Activated CD4-positive, alpha-beta memory T cell treated with anti-CD3 and anti-CD28 coated beads, Interleukin-2, amount 10 ng/mL, durations not matched to agents 7 days and 5 days (primary cell): ENCODE measurements at regions not wholly inside any gene's neighbourhood (a gene's known extent, or its start where the extent isn't known, plus 50 kb on each side); places are given as distances from the start of the nearest gene placed in this dataset.

Source experiments
- CTCF ChIA-PET: fragments of 350-600 bp; sonication (Branson Sonifier 250); formaldehyde crosslinking; loops from one replicate; lab custom pipeline; 2021; ENCODE audit warnings: antibody characterized with exemption, inconsistent platforms; lab: Charles Lee
- POLR2A ChIA-PET: fragments of 350-600 bp; sonication (Branson Sonifier 250); formaldehyde crosslinking; loops from one replicate; lab custom pipeline; 2021; ENCODE audit warnings: antibody characterized with exemption; lab: Charles Lee
- DNase-seq: peaks from one replicate; pipeline ENCODE4 v3.0.0-alpha.2; 2020
- H3K27ac Mint-ChIP-seq: one replicate; pipeline ENCODE4 v1.8.0; 2021; ENCODE audit warnings: mild to moderate bottlenecking, mixed read lengths
- H3K27me3 Mint-ChIP-seq: one replicate; pipeline ENCODE4 v1.8.0; 2021; ENCODE audit warnings: mixed read lengths
- H3K36me3 Mint-ChIP-seq: one replicate; pipeline ENCODE4 v1.8.0; 2021; ENCODE audit warnings: low read depth, mixed read lengths
- H3K4me1 Mint-ChIP-seq: one replicate; pipeline ENCODE4 v1.8.0; 2021; ENCODE audit warnings: mixed read lengths
- H3K4me3 Mint-ChIP-seq: one replicate; pipeline ENCODE4 v1.8.0; 2021; ENCODE audit warnings: mild to moderate bottlenecking, mixed read lengths
- H3K9me3 Mint-ChIP-seq: one replicate; pipeline ENCODE4 v1.8.0; 2021; ENCODE audit warnings: mixed read lengths

GRCh38 chrX:46260499-46260898 is 284.7 kb downstream of the ZNF674 start:
- ChIA-PET POLR2A (no interaction called here), CTCF (interaction anchor here (0.5 kb wide), 1 partner anchor 70 kb away, joined by 3 read pairs; no protein-coding TSS in a partner anchor)
- no peak overlapping the region for H3K4me3 Mint-ChIP-seq
- no peaks in the 10 kb centered on the region for H3K36me3 Mint-ChIP-seq
- no peaks in the 10 kb centered on the region for H3K27me3 Mint-ChIP-seq
- no peak overlapping the region for H3K27ac Mint-ChIP-seq
- peaks cover 9% of the 10 kb centered on the region for H3K4me1 Mint-ChIP-seq
- H3K9me3 Mint-ChIP-seq, result no peaks in the 10 kb centered on the region
- no peak for DNase-seq

- no peak overlapping the region for H3K4me3 Mint-ChIP-seq
- no peak overlapping the region for H3K27ac Mint-ChIP-seq
- no peak for DNase-seq
- no peaks in the 10 kb centered on the region for H3K27me3 Mint-ChIP-seq
- ChIA-PET CTCF (no interaction called here), POLR2A (no interaction called here)
- H3K36me3 Mint-ChIP-seq, result no peaks in the 10 kb centered on the region
- H3K9me3 Mint-ChIP-seq, result no peaks in the 10 kb centered on the region
- H3K4me1 Mint-ChIP-seq, result peaks cover 9% of the 10 kb centered on the region
These were observed 286.9 kb downstream of the ZNF674 start for GRCh38 chrX:46258356-46258755.

- Mint-ChIP-seq H3K4me3 (no peak overlapping the region), H3K9me3 (no peaks in the 10 kb centered on the region)
- no peak for DNase-seq
These were observed 287.8 kb downstream of the ZNF674 start for GRCh38 chrX:46257451-46257879.

GRCh38 chrX:46256875-46257274 is 288.3 kb downstream of the ZNF674 start:
- ChIA-PET CTCF (no interaction called here), POLR2A (no interaction called here)
- no peak for DNase-seq
- H3K9me3 Mint-ChIP-seq, result no peaks in the 10 kb centered on the region
- no peak overlapping the region for H3K4me3 Mint-ChIP-seq
- no peak overlapping the region for H3K27ac Mint-ChIP-seq
- peaks cover 9% of the 10 kb centered on the region for H3K4me1 Mint-ChIP-seq
- H3K27me3 Mint-ChIP-seq, result no peaks in the 10 kb centered on the region
- no peaks in the 10 kb centered on the region for H3K36me3 Mint-ChIP-seq

More at GRCh38 chrX:46257451-46257879, 287.8 kb downstream of the ZNF674 start:
- peaks cover 9% of the 10 kb centered on the region for H3K4me1 Mint-ChIP-seq
- ChIA-PET CTCF (no interaction called here), POLR2A (no interaction called here)
- no peaks in the 10 kb centered on the region for H3K27me3 Mint-ChIP-seq
- H3K27ac Mint-ChIP-seq, result no peak overlapping the region
- H3K36me3 Mint-ChIP-seq, result no peaks in the 10 kb centered on the region

- ChIA-PET POLR2A (no interaction called here), CTCF (no interaction called here)
- Mint-ChIP-seq H3K27ac (no peak overlapping the region), H3K27me3 (no peaks in the 10 kb centered on the region), H3K36me3 (no peaks in the 10 kb centered on the region), H3K9me3 (no peaks in the 10 kb centered on the region), H3K4me1 (peaks cover 9% of the 10 kb centered on the region), H3K4me3 (no peak overlapping the region)
- no peak for DNase-seq
These were observed 290.2 kb downstream of the ZNF674 start for GRCh38 chrX:46255046-46255445.

- CTCF ChIA-PET, result no interaction called here
These were observed 290.6 kb downstream of the ZNF674 start for GRCh38 chrX:46254641-46255040.

DNA sequence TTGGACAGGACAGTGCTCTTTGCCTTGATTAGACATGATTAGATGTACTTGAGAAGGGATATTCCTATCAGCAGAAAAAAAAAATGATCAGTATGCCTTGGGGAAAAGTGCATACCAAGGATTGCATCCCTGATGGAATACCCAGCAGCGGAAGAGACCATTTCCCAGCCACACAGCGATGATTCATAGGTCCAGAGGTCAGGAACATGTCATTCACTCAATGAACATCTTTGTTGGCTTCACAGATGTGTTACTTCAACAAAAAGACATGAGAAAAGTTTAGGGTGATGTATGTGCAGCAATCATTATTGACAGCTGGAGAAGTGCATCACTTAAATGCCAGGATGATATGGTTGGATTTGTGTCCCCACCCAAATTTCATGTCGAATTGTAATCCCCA is 293.5 kb downstream of the ZNF674 start:
- Mint-ChIP-seq H3K27me3 (no peaks in the 10 kb centered on the region), H3K4me1 (no peaks in the 10 kb centered on the region), H3K9me3 (peaks cover 3% of the 10 kb centered on the region), H3K27ac (no peak overlapping the region), H3K4me3 (no peak overlapping the region), H3K36me3 (no peaks in the 10 kb centered on the region)
- ChIA-PET CTCF (no interaction called here), POLR2A (no interaction called here)
- DNase-seq, result no peak

More at GRCh38 chrX:46254641-46255040, 290.6 kb downstream of the ZNF674 start:
- POLR2A ChIA-PET, result no interaction called here
- no peaks in the 10 kb centered on the region for H3K9me3 Mint-ChIP-seq
- no peak for DNase-seq
- no peak overlapping the region for H3K27ac Mint-ChIP-seq
- peaks cover 9% of the 10 kb centered on the region for H3K4me1 Mint-ChIP-seq
- no peaks in the 10 kb centered on the region for H3K36me3 Mint-ChIP-seq
- no peak overlapping the region for H3K4me3 Mint-ChIP-seq
- H3K27me3 Mint-ChIP-seq, result no peaks in the 10 kb centered on the region

DNA sequence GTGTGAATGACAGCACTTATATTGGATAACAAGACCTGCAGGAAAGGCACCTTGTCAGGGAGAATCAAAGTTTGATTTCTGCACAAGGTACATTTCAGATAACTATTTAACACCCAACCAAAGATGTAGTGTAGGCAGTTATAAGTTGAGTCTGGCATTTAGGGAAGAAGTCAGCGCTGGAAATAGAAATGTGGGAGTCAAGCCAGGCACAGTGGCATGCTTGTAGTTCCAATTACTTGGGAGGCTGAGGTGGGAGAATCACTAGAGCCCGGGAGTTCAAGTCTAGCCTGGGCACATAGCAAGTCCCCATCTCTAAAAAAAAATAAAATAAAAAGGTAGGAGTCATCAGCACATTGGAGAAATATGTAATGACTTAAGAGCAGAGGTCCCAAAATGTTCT is 295.1 kb downstream of the ZNF674 start:
- H3K9me3 Mint-ChIP-seq, result peaks cover 3% of the 10 kb centered on the region
- POLR2A ChIA-PET, result no interaction called here
- no peaks in the 10 kb centered on the region for H3K36me3 Mint-ChIP-seq
- no peaks in the 10 kb centered on the region for H3K27me3 Mint-ChIP-seq
- CTCF ChIA-PET, result no interaction called here
- no peaks in the 10 kb centered on the region for H3K4me1 Mint-ChIP-seq
- no peak for DNase-seq
- no peak overlapping the region for H3K27ac Mint-ChIP-seq
- H3K4me3 Mint-ChIP-seq, result no peak overlapping the region

- Mint-ChIP-seq H3K36me3 (no peaks in the 10 kb centered on the region), H3K27ac (no peak overlapping the region), H3K27me3 (no peaks in the 10 kb centered on the region), H3K4me3 (no peak overlapping the region), H3K4me1 (no peaks in the 10 kb centered on the region), H3K9me3 (peaks cover 3% of the 10 kb centered on the region)
- ChIA-PET CTCF (no interaction called here), POLR2A (no interaction called here)
- DNase-seq, result no peak
These were observed 297.8 kb downstream of the ZNF674 start for GRCh38 chrX:46247456-46247855.

DNA sequence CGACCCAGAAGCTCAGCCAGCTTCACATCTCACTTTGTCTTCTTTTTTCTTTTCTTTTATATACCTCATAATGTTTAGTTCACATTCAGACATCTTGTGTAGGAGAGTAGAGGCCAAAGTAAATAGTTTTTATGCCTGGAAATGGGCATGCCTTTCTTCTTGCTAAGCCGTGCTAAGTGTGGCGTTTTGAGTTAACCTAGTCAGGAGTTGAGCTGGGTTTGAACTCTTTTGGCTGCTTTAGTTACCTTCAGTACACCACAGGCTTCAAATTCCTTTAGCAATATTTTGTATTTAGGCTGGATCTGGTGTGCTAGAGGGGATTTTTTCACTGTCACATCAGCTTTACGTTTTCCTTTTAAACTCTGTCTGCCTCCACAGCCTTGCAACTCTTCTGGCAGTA is 300.8 kb downstream of the ZNF674 start:
- peaks cover 3% of the 10 kb centered on the region for H3K9me3 Mint-ChIP-seq
- ChIA-PET CTCF (no interaction called here), POLR2A (no interaction called here)
- no peak overlapping the region for H3K27ac Mint-ChIP-seq
- no peaks in the 10 kb centered on the region for H3K36me3 Mint-ChIP-seq
- no peaks in the 10 kb centered on the region for H3K4me1 Mint-ChIP-seq
- no peak overlapping the region for H3K4me3 Mint-ChIP-seq
- no peaks in the 10 kb centered on the region for H3K27me3 Mint-ChIP-seq
- no peak for DNase-seq

- H3K9me3 Mint-ChIP-seq, result no peaks in the 10 kb centered on the region
- no peak overlapping the region for H3K27ac Mint-ChIP-seq
- H3K4me1 Mint-ChIP-seq, result peaks cover 2% of the 10 kb centered on the region
- POLR2A ChIA-PET, result no interaction called here
- CTCF ChIA-PET, result no interaction called here
- DNase-seq, result no peak
- no peaks in the 10 kb centered on the region for H3K36me3 Mint-ChIP-seq
- no peak overlapping the region for H3K4me3 Mint-ChIP-seq
- no peaks in the 10 kb centered on the region for H3K27me3 Mint-ChIP-seq
These were observed 308.8 kb downstream of the ZNF674 start for GRCh38 chrX:46236411-46236810.

DNA sequence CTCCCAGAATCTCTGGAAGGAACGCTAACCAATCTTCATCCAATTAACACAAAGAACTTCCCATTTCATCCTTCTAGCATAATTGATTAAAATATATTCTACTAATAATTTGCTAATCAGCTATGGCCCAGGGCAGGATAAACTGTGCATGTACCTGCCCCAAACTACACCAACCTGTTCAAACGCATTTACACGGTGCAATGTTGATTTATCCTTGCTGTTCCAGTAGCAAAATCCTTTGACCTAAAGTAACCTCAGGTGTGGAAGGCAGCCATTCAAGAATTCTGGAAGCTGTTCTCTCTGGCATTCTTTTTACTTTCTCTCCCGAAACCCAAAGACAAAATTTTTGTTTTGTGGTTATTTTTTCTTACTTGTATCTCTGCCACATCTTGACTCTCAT is 309.4 kb downstream of the ZNF674 start:
- Mint-ChIP-seq H3K27ac (no peak overlapping the region), H3K4me3 (no peak overlapping the region), H3K9me3 (no peaks in the 10 kb centered on the region), H3K27me3 (no peaks in the 10 kb centered on the region), H3K4me1 (peaks cover 2% of the 10 kb centered on the region), H3K36me3 (no peaks in the 10 kb centered on the region)
- ChIA-PET POLR2A (no interaction called here), CTCF (no interaction called here)
- DNase-seq, result no peak

GRCh38 chrX:46234775-46235174 is 310.4 kb downstream of the ZNF674 start:
- H3K4me3 Mint-ChIP-seq, result no peak overlapping the region
- DNase-seq, result no peak
- ChIA-PET POLR2A (no interaction called here), CTCF (no interaction called here)
- no peak overlapping the region for H3K27ac Mint-ChIP-seq
- H3K9me3 Mint-ChIP-seq, result no peaks in the 10 kb centered on the region
- peaks cover 2% of the 10 kb centered on the region for H3K4me1 Mint-ChIP-seq
- H3K36me3 Mint-ChIP-seq, result no peaks in the 10 kb centered on the region
- no peaks in the 10 kb centered on the region for H3K27me3 Mint-ChIP-seq

DNA sequence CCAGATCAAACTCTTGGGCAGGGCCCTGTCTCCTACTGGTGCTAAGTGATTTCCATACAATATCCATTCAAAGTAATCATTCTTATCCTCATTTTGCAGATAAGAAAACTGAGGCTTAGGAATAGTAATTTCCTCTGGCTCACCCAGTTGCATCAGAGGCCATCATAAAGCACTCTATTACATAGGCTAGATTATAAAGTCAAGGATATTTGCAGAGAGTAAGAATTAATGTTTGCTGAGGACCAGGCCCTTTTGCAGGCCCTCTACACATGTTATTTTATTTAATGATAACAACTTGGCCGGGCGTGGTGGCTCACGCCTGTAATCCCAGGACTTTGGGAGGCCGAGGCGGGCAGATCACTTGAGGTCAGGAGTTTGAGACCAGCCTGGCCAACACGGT is 316.8 kb downstream of the ZNF674 start:
- no peaks in the 10 kb centered on the region for H3K36me3 Mint-ChIP-seq
- CTCF ChIA-PET, result no interaction called here
- no peaks in the 10 kb centered on the region for H3K4me1 Mint-ChIP-seq
- no peak overlapping the region for H3K27ac Mint-ChIP-seq
- H3K27me3 Mint-ChIP-seq, result no peaks in the 10 kb centered on the region
- no peaks in the 10 kb centered on the region for H3K9me3 Mint-ChIP-seq
- no peak for DNase-seq
- POLR2A ChIA-PET, result no interaction called here
- H3K4me3 Mint-ChIP-seq, result no peak overlapping the region
